ENCODE measurements at regions not wholly inside any gene's neighbourhood (a gene's known extent, or its start where the extent isn't known, plus 50 kb on each side); places are given as distances from the start of the nearest gene placed in this dataset.

GRCh38 chr5:38706376-38706775, 139.4 kb upstream of the OSMR start:
- DNase-seq (ENCODE audit: low read depth) = no peak
- no peak for TF ChIP-seq CTCF (IDR thresholded peaks at IDR 0.05; ENCODE audit: control insufficient read depth, insufficient read depth, low read depth, low read length, missing control alignments)
- H3K4me3 ChIP-seq (ENCODE audit: control insufficient read depth, low read depth, low read length) = no peak overlapping the region

GRCh38 chr5:38707352-38708210, 138.2 kb upstream of the OSMR start:
- no peak overlapping the region for H3K4me3 ChIP-seq (ENCODE audit: control insufficient read depth, low read depth, low read length)
- no peak for TF ChIP-seq CTCF (IDR thresholded peaks at IDR 0.05; ENCODE audit: control insufficient read depth, insufficient read depth, low read depth, low read length, missing control alignments)
- no peak for DNase-seq (ENCODE audit: low read depth)

- no peak for DNase-seq (ENCODE audit: low read depth)
- no peak for TF ChIP-seq CTCF (IDR thresholded peaks at IDR 0.05; ENCODE audit: control insufficient read depth, insufficient read depth, low read depth, low read length, missing control alignments)
- no peak overlapping the region for H3K4me3 ChIP-seq (ENCODE audit: control insufficient read depth, low read depth, low read length)
These were observed 136.0 kb upstream of the OSMR start for GRCh38 chr5:38709678-38710306.

GRCh38 chr5:38710627-38711026, 135.2 kb upstream of the OSMR start:
- no peak for TF ChIP-seq CTCF (IDR thresholded peaks at IDR 0.05; ENCODE audit: control insufficient read depth, insufficient read depth, low read depth, low read length, missing control alignments)
- DNase-seq (ENCODE audit: low read depth) = no peak
- no peak overlapping the region for H3K4me3 ChIP-seq (ENCODE audit: control insufficient read depth, low read depth, low read length)

- no peak for TF ChIP-seq CTCF (IDR thresholded peaks at IDR 0.05; ENCODE audit: control insufficient read depth, insufficient read depth, low read depth, low read length, missing control alignments)
- no peak overlapping the region for H3K4me3 ChIP-seq (ENCODE audit: control insufficient read depth, low read depth, low read length)
- DNase-seq (ENCODE audit: low read depth) = no peak
These were observed 133.4 kb upstream of the OSMR start for GRCh38 chr5:38712391-38712790.

GRCh38 chr5:38714240-38714639, 131.6 kb upstream of the OSMR start:
- no peak for TF ChIP-seq CTCF (IDR thresholded peaks at IDR 0.05; ENCODE audit: control insufficient read depth, insufficient read depth, low read depth, low read length, missing control alignments)
- no peak for DNase-seq (ENCODE audit: low read depth)
- no peak overlapping the region for H3K4me3 ChIP-seq (ENCODE audit: control insufficient read depth, low read depth, low read length)
